ENCODE measurements at regions not wholly inside any gene's neighbourhood (a gene's known extent, or its start where the extent isn't known, plus 50 kb on each side); places are given as distances from the start of the nearest gene placed in this dataset.

- Histone ChIP-seq H3K4me1 (no peaks in the 10 kb centered on the region), H3K9me3 (no peaks in the 10 kb centered on the region), H3K4me3 (no peak overlapping the region), H3K27ac (no peak overlapping the region), H3K27me3 (no peaks in the 10 kb centered on the region), H3K36me3 (no peaks in the 10 kb centered on the region)
- no peak for DNase-seq
- TF ChIP-seq POLR2A (IDR thresholded peaks at IDR 0.05) (no peak), CTCF (IDR thresholded peaks at IDR 0.05) (no peak)
Measured at GRCh38 chrX:74132280-74132679, 171.7 kb upstream of the ZCCHC13 start.

GRCh38 chrX:74119016-74119910, 184.7 kb upstream of the ZCCHC13 start:
- Histone ChIP-seq H3K4me1 (no peaks in the 10 kb centered on the region), H3K36me3 (no peaks in the 10 kb centered on the region), H3K27ac (no peak overlapping the region), H3K9me3 (no peaks in the 10 kb centered on the region), H3K27me3 (no peaks in the 10 kb centered on the region), H3K4me3 (no peak overlapping the region)
- no peak for DNase-seq
- TF ChIP-seq CTCF (IDR thresholded peaks at IDR 0.05) (no peak), POLR2A (IDR thresholded peaks at IDR 0.05) (no peak)

- Histone ChIP-seq H3K4me1 (no peaks in the 10 kb centered on the region), H3K4me3 (no peak overlapping the region), H3K36me3 (no peaks in the 10 kb centered on the region), H3K27me3 (no peaks in the 10 kb centered on the region), H3K27ac (no peak overlapping the region), H3K9me3 (no peaks in the 10 kb centered on the region)
- TF ChIP-seq POLR2A (IDR thresholded peaks at IDR 0.05) (no peak), CTCF (IDR thresholded peaks at IDR 0.05) (no peak)
- DNase-seq, result no peak
Measured at GRCh38 chrX:74117962-74118902, 185.7 kb upstream of the ZCCHC13 start.

GRCh38 chrX:74111245-74111644, 192.7 kb upstream of the ZCCHC13 start:
- Histone ChIP-seq H3K4me3 (no peak overlapping the region), H3K27ac (no peak overlapping the region), H3K27me3 (no peaks in the 10 kb centered on the region), H3K9me3 (no peaks in the 10 kb centered on the region), H3K36me3 (no peaks in the 10 kb centered on the region), H3K4me1 (no peaks in the 10 kb centered on the region)
- DNase-seq, result no peak
- no peak for TF ChIP-seq CTCF (IDR thresholded peaks at IDR 0.05)
- no peak for TF ChIP-seq POLR2A (IDR thresholded peaks at IDR 0.05)

- Histone ChIP-seq H3K9me3 (peaks cover 0 to 3% (median 0%) of the 10 kb centered on the region in 4 donors), H3K4me1 (no peaks in the 10 kb centered on the region), H3K27ac (no peak overlapping the region), H3K27me3 (no peaks in the 10 kb centered on the region), H3K4me3 (no peak overlapping the region), H3K36me3 (no peaks in the 10 kb centered on the region)
- TF ChIP-seq POLR2A (IDR thresholded peaks at IDR 0.05), result no peak
- TF ChIP-seq CTCF (IDR thresholded peaks at IDR 0.05), result no peak
- no peak for DNase-seq
Measured at GRCh38 chrX:74107666-74108065, 196.3 kb upstream of the ZCCHC13 start.
